Astrocyte of the spinal cord (primary cell): ENCODE measurements at regions not wholly inside any gene's neighbourhood (a gene's known extent, or its start where the extent isn't known, plus 50 kb on each side); places are given as distances from the start of the nearest gene placed in this dataset.

Experiments used
- DNase-seq: peaks from one replicate; pipeline ENCODE4 v3.0.0; 2011; ENCODE audit warnings: low read depth, low spot score
- H3K4me3 ChIP-seq: 2 replicates; pipeline ENCODE4 v1.5.1; 2011; ENCODE audit warnings: low read depth, mild to moderate bottlenecking, low read length, moderate library complexity
- CTCF ChIP-seq: IDR thresholded peaks from 2 replicates; pipeline ENCODE4 v1.5.1; 2012; ENCODE audit warnings: low read depth, mild to moderate bottlenecking, low read length, inconsistent platforms
- in situ Hi-C: cut with HindIII; loops from 2 replicates; pipeline ENCODE4 v1.10.0; 2017; ENCODE audit warnings: low sequenced_read_pairs

GRCh38 chr4:66927937-66928336 lies 617.4 kb downstream of the CENPC start:
- in situ Hi-C loops, result no loop called here
- no peak for TF ChIP-seq CTCF
- H3K4me3 ChIP-seq, result no peak overlapping the region
- DNase-seq, result no peak

- no peak overlapping the region for H3K4me3 ChIP-seq
- no peak for DNase-seq
- in situ Hi-C loops, result no loop called here
- no peak for TF ChIP-seq CTCF
Measured at GRCh38 chr4:66926687-66927086, 618.6 kb downstream of the CENPC start.

GRCh38 chr4:66923081-66923865 lies 622.0 kb downstream of the CENPC start:
- peak; percentile 39 for DNase-seq
- TF ChIP-seq CTCF, result no peak
- in situ Hi-C loops, result no loop called here
- no peak overlapping the region for H3K4me3 ChIP-seq

- no peak for TF ChIP-seq CTCF
- DNase-seq, result no peak
- in situ Hi-C loops, result no loop called here
- no peak overlapping the region for H3K4me3 ChIP-seq
Measured at GRCh38 chr4:66921433-66921832, 623.9 kb downstream of the CENPC start.

GRCh38 chr4:66920514-66920913 lies 624.8 kb downstream of the CENPC start:
- TF ChIP-seq CTCF, result no peak
- in situ Hi-C loops, result no loop called here
- DNase-seq, result no peak
- no peak overlapping the region for H3K4me3 ChIP-seq

- peak; percentile 87 for DNase-seq
- in situ Hi-C loops, result no loop called here
- no peak overlapping the region for H3K4me3 ChIP-seq
- TF ChIP-seq CTCF, result no peak
Measured at GRCh38 chr4:66911880-66912279, 633.4 kb downstream of the CENPC start.
